HG02588 (cell line): ENCODE measurements at regions not wholly inside any gene's neighbourhood (a gene's known extent, or its start where the extent isn't known, plus 50 kb on each side); places are given as distances from the start of the nearest gene placed in this dataset.
"Not testable (repeated sequence)": the region's sequence is repeated elsewhere in the genome, so short reads cannot be mapped to it uniquely, and the experiment has no call there.

ENCODE experiments used
- ATAC-seq: cut with Tn5 transposase; IDR thresholded peaks from one replicate; pipeline ENCODE4 v1.9.1; 2021; ENCODE audit warnings: mild to moderate bottlenecking, moderate library complexity; ENCODE audit not compliant: unreplicated experiment

- not testable (repeated sequence) for ATAC-seq
Observed at GRCh38 chr14:106323970-106324369, 797.6 kb downstream of the TMEM121 start.

- ATAC-seq: no peak
Observed at GRCh38 chr14:106327234-106327633, 800.9 kb downstream of the TMEM121 start.

- ATAC-seq: not testable (repeated sequence)
Observed at GRCh38 chr14:106327702-106328353, 801.4 kb downstream of the TMEM121 start.

- not testable (repeated sequence) for ATAC-seq
Observed at GRCh38 chr14:106329243-106329642, 802.9 kb downstream of the TMEM121 start.

GRCh38 chr14:106329987-106330774 is 803.8 kb downstream of the TMEM121 start:
- not testable (repeated sequence) for ATAC-seq

GRCh38 chr14:106334428-106335109 is 808.2 kb downstream of the TMEM121 start:
- ATAC-seq: not testable (repeated sequence)

- ATAC-seq: not testable (repeated sequence)
Observed at GRCh38 chr14:106335110-106335429, 808.7 kb downstream of the TMEM121 start.

GRCh38 chr14:106338775-106339174 is 812.4 kb downstream of the TMEM121 start:
- ATAC-seq: not testable (repeated sequence)

- ATAC-seq: not testable (repeated sequence)
Observed at GRCh38 chr14:106340658-106341057, 814.3 kb downstream of the TMEM121 start.

- ATAC-seq: not testable (repeated sequence)
Observed at GRCh38 chr14:106341161-106341560, 814.8 kb downstream of the TMEM121 start.

- ATAC-seq: no peak
Observed at GRCh38 chr14:106343626-106344025, 817.2 kb downstream of the TMEM121 start.

- ATAC-seq: not testable (repeated sequence)
Observed at GRCh38 chr14:106344065-106344614, 817.8 kb downstream of the TMEM121 start.

- ATAC-seq: not testable (repeated sequence)
Observed at GRCh38 chr14:106344791-106345479, 818.6 kb downstream of the TMEM121 start.

GRCh38 chr14:106346084-106346483 is 819.7 kb downstream of the TMEM121 start:
- ATAC-seq: no peak

GRCh38 chr14:106346534-106347290 is 820.3 kb downstream of the TMEM121 start:
- no peak for ATAC-seq

GRCh38 chr14:106347291-106347778 is 821.0 kb downstream of the TMEM121 start:
- ATAC-seq: no peak

- ATAC-seq: no peak
Observed at GRCh38 chr14:106347890-106348755, 821.7 kb downstream of the TMEM121 start.

- not testable (repeated sequence) for ATAC-seq
Observed at GRCh38 chr14:106348873-106349540, 822.6 kb downstream of the TMEM121 start.
